Neural progenitor cell (in vitro differentiated cells): ENCODE measurements at regions not wholly inside any gene's neighbourhood (a gene's known extent, or its start where the extent isn't known, plus 50 kb on each side); places are given as distances from the start of the nearest gene placed in this dataset.

Experiments used
- EZH2phosphoT487 ChIP-seq: fragments of 200-600 bp; sonication (generic); IDR thresholded peaks from 2 replicates; pipeline ENCODE4 v1.6.1; 2017; ENCODE audit warnings: antibody characterized with exemption
- TF ChIP-seq, protein P1 (sequence below): fragments of 200-600 bp; sonication (generic); IDR thresholded peaks from 2 replicates; pipeline ENCODE4 v1.5.1; 2017; ENCODE audit warnings: antibody characterized with exemption, mild to moderate bottlenecking

DNA sequence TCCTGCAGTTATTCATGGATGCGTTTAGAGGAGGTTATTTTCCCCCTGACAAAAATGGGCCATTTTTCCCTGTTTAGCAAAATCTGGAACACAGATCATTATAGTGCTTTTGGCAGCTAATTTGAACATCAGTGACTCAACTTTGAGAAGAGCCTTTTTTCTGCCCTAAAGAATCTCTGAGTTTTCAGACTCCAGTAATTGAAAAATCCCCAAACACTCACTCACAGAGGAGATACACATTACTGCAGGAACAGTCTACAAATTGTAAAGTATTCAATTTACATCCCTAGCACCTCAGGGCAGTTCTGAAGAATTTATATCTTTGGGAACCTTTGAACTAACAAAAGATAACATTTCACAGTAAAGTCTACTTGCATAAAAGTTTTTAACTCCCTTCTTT lies 966.6 kb upstream of the SLC35B3 start:
- TF ChIP-seq, protein P1, sequence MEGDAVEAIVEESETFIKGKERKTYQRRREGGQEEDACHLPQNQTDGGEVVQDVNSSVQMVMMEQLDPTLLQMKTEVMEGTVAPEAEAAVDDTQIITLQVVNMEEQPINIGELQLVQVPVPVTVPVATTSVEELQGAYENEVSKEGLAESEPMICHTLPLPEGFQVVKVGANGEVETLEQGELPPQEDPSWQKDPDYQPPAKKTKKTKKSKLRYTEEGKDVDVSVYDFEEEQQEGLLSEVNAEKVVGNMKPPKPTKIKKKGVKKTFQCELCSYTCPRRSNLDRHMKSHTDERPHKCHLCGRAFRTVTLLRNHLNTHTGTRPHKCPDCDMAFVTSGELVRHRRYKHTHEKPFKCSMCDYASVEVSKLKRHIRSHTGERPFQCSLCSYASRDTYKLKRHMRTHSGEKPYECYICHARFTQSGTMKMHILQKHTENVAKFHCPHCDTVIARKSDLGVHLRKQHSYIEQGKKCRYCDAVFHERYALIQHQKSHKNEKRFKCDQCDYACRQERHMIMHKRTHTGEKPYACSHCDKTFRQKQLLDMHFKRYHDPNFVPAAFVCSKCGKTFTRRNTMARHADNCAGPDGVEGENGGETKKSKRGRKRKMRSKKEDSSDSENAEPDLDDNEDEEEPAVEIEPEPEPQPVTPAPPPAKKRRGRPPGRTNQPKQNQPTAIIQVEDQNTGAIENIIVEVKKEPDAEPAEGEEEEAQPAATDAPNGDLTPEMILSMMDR: no peak
- no peak for TF ChIP-seq EZH2phosphoT487
